Testis (tissue), 2 donors: ENCODE measurements at regions not wholly inside any gene's neighbourhood (a gene's known extent, or its start where the extent isn't known, plus 50 kb on each side); places are given as distances from the start of the nearest gene placed in this dataset.
"Not testable (repeated sequence)": the region's sequence is repeated elsewhere in the genome, so short reads cannot be mapped to it uniquely, and the experiment has no call there.

Source experiments
- DNase-seq: peaks from one replicate; pipeline ENCODE4 v3.0.0-alpha.2; 2019
- H3K27ac ChIP-seq, 2 donors: fragments of 200-600 bp; sonication (generic); one replicate each; pipeline ENCODE4 v1.5.1; 2019
- H3K27me3 ChIP-seq: fragments of 200-600 bp; sonication (generic); one replicate; pipeline ENCODE4 v1.5.1; 2019
- H3K36me3 ChIP-seq: fragments of 200-600 bp; sonication (generic); one replicate; pipeline ENCODE4 v1.5.1; 2017; ENCODE audit warnings: low read depth; ENCODE audit errors: missing control alignments
- H3K4me1 ChIP-seq: fragments of 200-600 bp; sonication (generic); one replicate; pipeline ENCODE4 v1.5.1; 2019
- H3K4me3 ChIP-seq, 2 donors: fragments of 200-600 bp; sonication (generic); one replicate each; pipeline ENCODE4 v1.5.1; 2017 to 2019
- H3K9me3 ChIP-seq: fragments of 200-600 bp; sonication (generic); one replicate; pipeline ENCODE4 v1.5.1; 2017
- POLR2A ChIP-seq: fragments of 450-650 bp; IDR thresholded peaks from one replicate; pipeline ENCODE4 v1.6.1; 2017; ENCODE audit warnings: antibody characterized with exemption, mild to moderate bottlenecking, moderate library complexity
- WGBS, 2 donors: methylation state at CpG; one replicate each; pipeline ENCODE4 v1.1.5; 2018; 5-methylcytosine and 5-hydroxymethylcytosine counted together
- intact Hi-C: fragments of 100-400 bp; cut with DNase I; formaldehyde crosslinking; loops from one replicate; pipeline ENCODE4 v1.15.1; 2023; ENCODE audit warnings: low total_unique reads
- TF ChIP-seq, protein P1 (sequence below), 3 experiments: fragments of 450-650 bp in 2 of 3; fragments of 200-600 bp in 1 of 3; sonication (generic) in 1 of 3; IDR thresholded peaks; one replicate each; pipeline ENCODE4 v1.5.1; 2016 to 2019; ENCODE audit warnings: antibody characterized with exemption in 3 of 3, mild to moderate bottlenecking in 2 of 3, moderate library complexity in 1 of 3

DNA sequence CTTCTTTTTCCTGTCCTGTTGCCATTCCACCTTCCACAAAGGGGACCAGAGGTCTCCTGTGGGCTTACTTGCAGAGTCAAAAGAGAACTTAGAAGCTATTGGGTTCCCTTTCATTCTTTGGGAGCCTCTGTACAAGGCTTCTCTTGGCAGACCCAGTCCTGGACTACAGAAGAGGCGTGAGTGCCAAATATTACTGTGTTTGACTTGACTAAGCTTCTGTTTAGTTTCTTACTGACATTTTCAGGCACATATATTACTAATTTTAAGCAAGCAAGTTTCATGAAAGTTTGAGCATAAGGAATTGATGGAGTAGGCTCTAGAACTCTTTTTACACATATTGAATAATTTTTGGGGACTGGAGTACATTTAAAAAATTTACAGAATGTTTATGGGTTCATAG lies 254.4 kb downstream of the HAPSTR1 start:
- Histone ChIP-seq H3K4me1 (no peaks in the 10 kb centered on the region), H3K4me3 (no peak overlapping the region), H3K36me3 (no peaks in the 10 kb centered on the region), H3K27ac (no peak overlapping the region), H3K9me3 (no peaks in the 10 kb centered on the region), H3K27me3 (no peaks in the 10 kb centered on the region)
- no peak for DNase-seq
- TF ChIP-seq, protein P1, sequence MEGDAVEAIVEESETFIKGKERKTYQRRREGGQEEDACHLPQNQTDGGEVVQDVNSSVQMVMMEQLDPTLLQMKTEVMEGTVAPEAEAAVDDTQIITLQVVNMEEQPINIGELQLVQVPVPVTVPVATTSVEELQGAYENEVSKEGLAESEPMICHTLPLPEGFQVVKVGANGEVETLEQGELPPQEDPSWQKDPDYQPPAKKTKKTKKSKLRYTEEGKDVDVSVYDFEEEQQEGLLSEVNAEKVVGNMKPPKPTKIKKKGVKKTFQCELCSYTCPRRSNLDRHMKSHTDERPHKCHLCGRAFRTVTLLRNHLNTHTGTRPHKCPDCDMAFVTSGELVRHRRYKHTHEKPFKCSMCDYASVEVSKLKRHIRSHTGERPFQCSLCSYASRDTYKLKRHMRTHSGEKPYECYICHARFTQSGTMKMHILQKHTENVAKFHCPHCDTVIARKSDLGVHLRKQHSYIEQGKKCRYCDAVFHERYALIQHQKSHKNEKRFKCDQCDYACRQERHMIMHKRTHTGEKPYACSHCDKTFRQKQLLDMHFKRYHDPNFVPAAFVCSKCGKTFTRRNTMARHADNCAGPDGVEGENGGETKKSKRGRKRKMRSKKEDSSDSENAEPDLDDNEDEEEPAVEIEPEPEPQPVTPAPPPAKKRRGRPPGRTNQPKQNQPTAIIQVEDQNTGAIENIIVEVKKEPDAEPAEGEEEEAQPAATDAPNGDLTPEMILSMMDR (IDR thresholded peaks at IDR 0.05): no peak
- TF ChIP-seq POLR2A: no peak
- WGBS, 2 donors: 83 to 91% methylated on average over 1 of the region's 1 CpG
- intact Hi-C loops: no loop called here

DNA sequence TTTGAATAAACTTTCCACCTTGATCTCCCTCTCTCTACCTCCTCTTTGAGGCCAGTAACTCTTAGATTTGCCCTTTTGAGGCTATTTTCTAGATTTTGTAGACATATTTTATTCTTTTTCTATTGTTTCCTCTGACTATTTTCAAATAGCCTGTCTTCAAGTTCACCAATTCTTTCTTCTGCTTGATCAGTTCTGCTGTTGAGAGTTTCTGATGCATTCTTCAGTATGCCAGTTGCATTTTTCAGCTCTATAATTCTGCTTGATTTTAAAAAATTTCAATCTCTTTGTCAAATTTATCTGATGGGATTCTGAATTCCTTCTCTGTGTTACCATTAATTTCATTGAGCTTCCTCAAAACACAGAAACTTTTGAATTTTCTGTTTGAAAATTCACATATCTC lies 257.5 kb downstream of the HAPSTR1 start:
- intact Hi-C loops: no loop called here
- no peaks in the 10 kb centered on the region for H3K9me3 ChIP-seq
- no peak for DNase-seq
- H3K27ac ChIP-seq: no peak overlapping the region
- H3K4me1 ChIP-seq: no peaks in the 10 kb centered on the region
- H3K27me3 ChIP-seq: no peaks in the 10 kb centered on the region
- no peak for TF ChIP-seq POLR2A
- TF ChIP-seq, protein P1 (IDR thresholded peaks at IDR 0.05): no peak
- H3K4me3 ChIP-seq: no peak overlapping the region
- no peaks in the 10 kb centered on the region for H3K36me3 ChIP-seq

DNA sequence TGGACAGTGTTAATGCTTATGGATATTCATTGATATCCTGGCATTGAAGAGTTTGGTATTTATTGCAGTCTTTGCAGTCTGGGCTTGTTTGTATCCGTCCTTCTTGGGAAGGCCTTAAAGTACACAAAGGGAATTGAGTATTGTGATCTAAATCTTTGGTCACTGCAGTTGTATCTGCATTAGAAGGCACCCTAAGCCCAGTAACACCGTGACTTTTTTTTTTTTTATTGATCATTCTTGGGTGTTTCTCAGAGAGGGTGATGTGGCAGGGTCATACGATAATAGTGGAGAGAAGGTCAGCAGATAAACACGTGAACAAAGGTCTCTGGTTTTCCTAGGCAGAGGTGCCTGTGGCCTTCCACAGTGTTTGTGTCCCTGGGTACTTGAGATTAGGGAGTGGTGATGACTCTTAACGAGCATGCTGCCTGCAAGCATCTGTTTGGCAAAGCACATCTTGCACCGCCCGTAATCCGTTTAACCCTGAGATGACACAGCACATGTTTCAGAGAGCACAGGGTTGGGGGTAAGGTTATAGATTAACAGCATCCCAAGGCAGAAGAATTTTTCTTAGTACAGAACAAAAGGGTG lies 258.0 kb downstream of the HAPSTR1 start:
- H3K4me1 ChIP-seq, H3K36me3 ChIP-seq, H3K4me3 ChIP-seq, H3K9me3 ChIP-seq, intact Hi-C loops, H3K27me3 ChIP-seq, H3K27ac ChIP-seq, DNase-seq: not testable (repeated sequence)
- 78 to 86% methylated on average over 8 of the region's 8 CpGs for WGBS, 2 donors

DNA sequence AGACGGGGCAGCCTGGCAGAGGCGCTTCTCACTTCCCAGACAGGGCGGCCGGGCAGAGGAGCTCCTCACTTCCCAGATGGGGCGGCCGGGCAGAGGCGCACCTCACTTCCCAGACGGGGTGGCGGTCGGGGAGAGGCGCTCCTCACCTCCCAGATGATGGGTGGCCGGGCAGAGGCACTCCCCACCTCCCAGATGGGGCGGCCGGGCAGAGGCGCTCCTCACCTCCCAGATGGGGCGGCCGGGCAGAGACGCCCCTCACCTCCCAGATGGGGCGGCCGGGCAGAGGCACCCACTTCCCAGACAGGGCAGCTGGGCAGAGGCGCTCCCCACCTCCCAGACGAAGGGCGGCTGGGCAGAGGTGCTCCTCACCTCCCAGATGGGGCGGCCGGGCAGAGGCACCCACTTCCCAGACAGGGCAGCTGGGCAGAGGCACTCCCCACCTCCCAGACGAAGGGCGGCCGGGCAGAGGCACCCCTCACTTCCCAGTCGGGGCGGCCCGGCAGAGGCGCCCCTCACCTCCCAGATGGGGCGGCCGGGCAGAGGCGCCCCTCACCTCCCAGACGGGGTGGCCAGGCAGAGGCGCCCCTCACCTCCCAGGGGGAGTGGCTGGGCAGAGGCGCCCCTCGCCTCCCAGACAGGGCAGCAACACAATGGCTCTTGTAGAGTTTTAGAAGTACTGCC lies 258.8 kb downstream of the HAPSTR1 start:
- H3K4me1 ChIP-seq, DNase-seq, intact Hi-C loops, H3K4me3 ChIP-seq, H3K9me3 ChIP-seq, H3K36me3 ChIP-seq, H3K27ac ChIP-seq, H3K27me3 ChIP-seq: not testable (repeated sequence)
- 96% methylated on average over 30 to 39 of the region's 39 CpGs for WGBS, 2 donors

DNA sequence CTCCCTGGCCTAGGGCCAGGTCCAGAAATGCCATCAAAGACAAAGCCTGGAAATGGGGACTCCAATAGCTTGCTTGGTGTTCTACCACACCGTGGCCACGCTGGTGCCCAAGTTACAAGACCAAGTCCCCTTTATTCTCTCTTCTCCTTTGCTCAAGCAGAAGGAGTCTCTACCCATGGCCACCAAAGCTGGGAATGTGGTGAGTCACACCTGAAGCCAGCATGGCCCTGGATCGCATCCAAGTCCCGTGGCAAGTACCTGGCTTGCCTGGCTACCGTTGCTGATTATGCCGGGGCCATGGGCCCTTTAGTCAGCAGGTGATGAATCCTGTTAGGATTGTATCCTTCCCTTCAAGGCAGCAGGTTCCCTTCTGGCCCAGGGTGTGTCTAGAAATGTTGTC lies 260.0 kb downstream of the HAPSTR1 start:
- intact Hi-C loops: no loop called here
- no peaks in the 10 kb centered on the region for H3K4me1 ChIP-seq
- H3K27me3 ChIP-seq: no peaks in the 10 kb centered on the region
- H3K27ac ChIP-seq: no peak overlapping the region
- no peaks in the 10 kb centered on the region for H3K36me3 ChIP-seq
- TF ChIP-seq, protein P1 (IDR thresholded peaks at IDR 0.05): no peak
- H3K9me3 ChIP-seq: no peaks in the 10 kb centered on the region
- no peak for DNase-seq
- H3K4me3 ChIP-seq: no peak overlapping the region
- WGBS, 2 donors: 85 to 100% methylated on average over 5 to 6 of the region's 6 CpGs

DNA sequence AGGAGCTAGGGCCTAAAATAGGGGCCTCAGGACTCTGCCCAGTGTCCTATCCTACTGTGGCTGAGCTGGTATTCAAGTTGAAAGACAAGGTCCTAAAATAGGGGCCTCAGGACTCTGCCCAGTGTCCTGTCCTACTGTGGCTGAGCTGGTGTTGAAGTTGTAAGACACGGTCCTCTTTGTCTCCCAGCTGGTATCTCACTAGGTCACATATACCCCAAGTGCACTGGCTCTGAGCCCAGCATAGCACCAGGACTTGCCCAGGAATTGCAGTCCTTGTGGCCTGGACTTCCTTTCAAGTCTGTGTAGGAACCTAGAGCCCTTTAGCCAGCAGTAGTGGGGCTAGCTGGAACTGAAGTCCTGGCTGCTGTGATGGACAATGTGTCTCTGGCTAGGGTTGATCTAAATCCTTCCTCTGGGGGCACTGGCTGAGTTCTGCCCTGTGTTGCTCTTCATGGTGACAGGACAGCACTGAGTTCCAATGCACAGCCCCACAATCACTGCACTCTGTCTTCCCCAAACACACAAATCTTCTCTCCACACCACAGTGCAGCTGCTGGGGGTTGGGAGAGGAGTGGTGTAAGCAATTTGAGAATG lies 260.5 kb downstream of the HAPSTR1 start:
- no peak for DNase-seq
- no peaks in the 10 kb centered on the region for H3K36me3 ChIP-seq
- no peak overlapping the region for H3K27ac ChIP-seq
- intact Hi-C loops: no loop called here
- no peaks in the 10 kb centered on the region for H3K27me3 ChIP-seq
- TF ChIP-seq, protein P1 (IDR thresholded peaks at IDR 0.05): no peak
- TF ChIP-seq POLR2A: no peak
- no peaks in the 10 kb centered on the region for H3K9me3 ChIP-seq
- no peaks in the 10 kb centered on the region for H3K4me1 ChIP-seq
- WGBS, 2 donors: 57 to 94% methylated on average over 1 of the region's 1 CpG
- H3K4me3 ChIP-seq: no peak overlapping the region
